NCI-H345 treated with DMSO at 0.1 percent for 48 hours (cell line): ENCODE measurements at regions not wholly inside any gene's neighbourhood (a gene's known extent, or its start where the extent isn't known, plus 50 kb on each side); places are given as distances from the start of the nearest gene placed in this dataset.

Experiments used
- DNase-seq: peaks from one replicate; lab custom pipeline; 2025; ENCODE audit not compliant: unreplicated experiment; lab: John Stamatoyannopoulos, UW

GRCh38 chr6:88558981-88559380, 392.8 kb upstream of the CNR1 start:
- no peak for DNase-seq

GRCh38 chr6:88556663-88557062, 390.5 kb upstream of the CNR1 start:
- no peak for DNase-seq

- no peak for DNase-seq
Measured at GRCh38 chr6:88548891-88549505, 382.9 kb upstream of the CNR1 start.

GRCh38 chr6:88547768-88548167, 381.6 kb upstream of the CNR1 start:
- DNase-seq: no peak

GRCh38 chr6:88545991-88546390, 379.8 kb upstream of the CNR1 start:
- no peak for DNase-seq

- no peak for DNase-seq
Measured at GRCh38 chr6:88544986-88545612, 379.0 kb upstream of the CNR1 start.

DNA sequence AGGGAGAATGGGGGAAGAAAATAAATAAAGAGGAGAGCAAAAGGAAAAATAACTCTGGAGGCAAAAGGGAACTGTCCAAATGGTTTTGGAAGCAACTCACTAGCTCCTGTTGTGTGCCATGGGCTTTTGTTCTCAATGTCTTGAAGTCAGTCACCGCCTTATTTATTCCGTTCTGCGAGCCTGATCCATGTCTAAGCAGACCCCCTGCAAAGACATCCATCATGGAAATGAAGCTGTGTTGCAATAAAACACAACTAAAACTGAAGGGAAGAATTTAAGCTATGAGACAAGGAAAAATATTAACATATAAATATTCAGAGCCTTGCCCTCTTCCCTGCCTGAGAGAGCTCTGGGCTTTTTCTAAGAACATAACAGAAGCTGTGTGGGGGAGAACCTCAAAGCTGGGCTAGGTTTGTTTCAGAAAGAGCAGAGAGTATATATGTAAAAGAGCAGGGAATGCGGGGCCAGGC, 373.2 kb upstream of the CNR1 start:
- no peak for DNase-seq

DNA sequence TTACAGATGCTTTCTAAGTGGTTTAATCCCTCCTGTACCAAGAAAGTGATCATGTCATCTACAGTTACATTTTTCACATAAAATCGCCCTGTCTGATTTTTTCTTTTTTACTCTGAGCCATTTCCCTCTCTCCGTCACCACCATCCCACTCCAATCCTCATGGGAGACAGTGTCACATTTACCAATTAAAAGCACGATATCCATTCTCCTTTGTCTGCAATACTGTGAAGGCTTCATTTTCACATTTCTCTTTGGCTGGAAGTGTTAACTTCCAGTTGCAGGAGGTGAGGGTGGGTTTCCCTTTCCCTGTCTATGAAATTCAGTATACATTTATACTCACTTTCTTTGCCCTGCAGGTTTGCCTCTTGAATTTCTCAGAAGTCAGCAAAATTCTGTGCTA, 372.7 kb upstream of the CNR1 start:
- no peak for DNase-seq

DNA sequence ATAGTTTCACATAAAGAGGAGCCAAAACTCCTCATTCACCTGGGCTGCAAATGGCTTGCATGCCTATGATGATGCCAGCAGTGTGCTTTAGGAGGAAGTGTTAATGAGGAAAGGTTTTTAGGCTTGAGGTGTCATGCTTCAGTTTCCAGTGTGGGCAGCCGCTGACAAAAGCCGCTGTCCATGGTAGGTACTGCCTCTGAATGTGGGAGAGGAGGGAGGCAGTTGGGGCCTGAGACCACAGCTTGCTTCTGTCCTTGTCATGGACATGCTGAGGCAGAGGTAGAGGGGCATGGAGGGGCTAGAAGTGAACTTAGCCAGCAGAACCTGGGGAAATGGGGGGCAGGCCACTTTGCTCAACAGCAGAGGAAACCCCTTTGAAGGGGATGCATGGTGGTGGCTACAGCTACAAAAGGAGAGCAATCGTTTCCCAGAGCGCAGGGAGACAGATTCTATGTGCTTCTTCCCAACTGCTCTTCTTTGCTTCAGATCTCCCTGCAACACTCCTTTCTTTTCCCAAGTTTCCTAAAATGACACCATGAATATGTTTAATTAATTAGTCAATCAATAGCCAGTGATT, 372.1 kb upstream of the CNR1 start:
- no peak for DNase-seq

GRCh38 chr6:88536071-88536625, 370.0 kb upstream of the CNR1 start:
- DNase-seq: no peak

GRCh38 chr6:88535306-88535705, 369.2 kb upstream of the CNR1 start:
- DNase-seq: no peak

DNA sequence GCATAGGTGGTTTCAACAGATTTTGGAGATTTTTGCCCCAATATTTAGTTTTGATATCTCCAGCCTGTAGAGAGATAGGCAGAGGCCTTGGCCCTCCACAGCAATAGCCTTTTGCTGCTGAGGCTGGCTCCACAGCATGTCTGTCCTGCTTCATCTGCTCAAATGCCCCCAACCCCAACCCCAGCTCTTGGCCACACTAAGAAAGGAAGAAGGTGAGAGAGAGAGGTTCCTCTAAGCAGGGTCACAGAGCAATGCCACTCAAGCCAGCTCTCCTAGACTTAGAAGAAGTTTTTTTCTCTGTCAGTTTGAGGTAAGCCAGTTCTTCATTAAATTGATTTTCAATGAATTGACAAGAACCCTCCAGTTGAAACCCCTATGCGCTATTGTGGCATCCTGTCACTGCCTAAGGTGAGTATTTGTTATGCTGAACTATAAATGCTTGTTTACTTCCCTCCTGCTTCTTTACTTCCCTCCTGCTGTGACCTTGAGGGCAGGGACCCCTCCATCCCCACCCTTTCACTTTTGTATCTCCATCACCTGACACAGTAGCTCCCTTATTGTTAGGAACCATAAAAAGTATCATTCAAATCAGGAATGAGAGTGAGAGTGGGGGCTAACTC, 366.2 kb upstream of the CNR1 start:
- no peak for DNase-seq

DNA sequence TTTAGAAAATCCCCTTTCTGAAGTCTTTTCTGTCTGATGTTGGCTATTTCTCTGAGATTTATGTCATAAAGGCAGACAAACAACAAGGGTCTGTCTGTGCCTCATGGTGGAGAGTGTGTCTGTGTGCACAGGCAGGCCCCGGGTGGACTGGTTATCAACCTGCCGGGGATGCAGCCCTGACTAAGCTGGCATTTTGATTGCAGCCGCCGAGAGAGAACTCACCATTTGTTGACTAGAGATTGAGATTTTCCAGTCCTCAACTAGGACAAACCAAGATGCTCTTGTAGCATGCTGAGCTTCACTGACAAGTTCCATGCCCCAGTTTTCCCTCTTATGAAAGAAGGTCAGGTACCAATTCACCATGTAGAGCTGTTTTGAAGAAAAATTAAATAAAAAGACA, 363.6 kb upstream of the CNR1 start:
- no peak for DNase-seq

- no peak for DNase-seq
Measured at GRCh38 chr6:88520445-88520844, 354.3 kb upstream of the CNR1 start.

DNA sequence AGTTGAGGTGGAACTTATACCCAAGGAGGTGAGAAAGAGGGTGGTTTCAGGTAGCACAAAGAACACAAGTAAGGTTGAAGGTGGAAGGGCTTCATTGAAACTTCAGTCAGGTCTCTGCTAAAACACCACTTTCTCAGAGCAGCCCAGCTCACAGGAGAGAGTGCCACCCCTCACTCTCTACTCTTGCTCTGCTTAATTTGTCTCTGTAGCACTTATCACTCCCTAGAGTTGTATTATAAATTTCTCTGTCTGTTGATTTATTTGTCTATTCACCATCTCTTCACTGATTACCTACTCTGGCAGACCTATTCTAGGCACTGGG, 353.8 kb upstream of the CNR1 start:
- DNase-seq: no peak

DNA sequence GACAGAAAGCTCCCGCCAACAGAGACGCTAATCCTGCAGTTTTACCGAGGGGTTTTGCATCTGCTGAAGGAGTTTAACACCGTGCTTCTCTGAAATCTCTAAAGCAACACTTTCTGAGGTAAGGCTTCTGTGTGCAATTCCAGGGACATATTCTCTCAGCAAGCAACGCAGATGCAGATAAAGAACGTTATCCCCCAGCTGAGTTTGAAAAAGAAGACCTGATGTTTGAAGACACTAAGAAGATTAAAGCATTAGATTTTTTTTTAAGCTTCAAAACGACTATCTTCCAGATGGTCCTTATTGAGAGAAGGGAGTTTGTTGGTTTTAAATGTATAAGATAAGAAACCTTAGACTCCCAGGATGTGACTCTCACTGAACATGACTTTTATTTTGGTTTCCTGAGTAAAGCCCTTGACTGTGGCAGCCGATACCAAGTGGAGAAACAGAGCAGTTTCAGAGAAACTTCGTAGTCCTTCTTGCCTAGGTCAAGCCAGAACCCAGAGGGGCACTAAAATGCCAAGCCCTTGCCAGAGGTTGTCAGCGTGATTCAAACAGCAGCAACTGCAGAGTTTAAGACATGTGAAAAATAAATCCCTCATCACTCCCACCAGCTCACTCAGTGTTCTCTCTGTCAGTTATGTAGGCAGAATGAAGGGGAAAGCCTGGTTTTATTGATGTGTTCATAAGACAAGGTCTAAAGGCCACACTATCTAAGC, 353.3 kb upstream of the CNR1 start:
- no peak for DNase-seq

DNA sequence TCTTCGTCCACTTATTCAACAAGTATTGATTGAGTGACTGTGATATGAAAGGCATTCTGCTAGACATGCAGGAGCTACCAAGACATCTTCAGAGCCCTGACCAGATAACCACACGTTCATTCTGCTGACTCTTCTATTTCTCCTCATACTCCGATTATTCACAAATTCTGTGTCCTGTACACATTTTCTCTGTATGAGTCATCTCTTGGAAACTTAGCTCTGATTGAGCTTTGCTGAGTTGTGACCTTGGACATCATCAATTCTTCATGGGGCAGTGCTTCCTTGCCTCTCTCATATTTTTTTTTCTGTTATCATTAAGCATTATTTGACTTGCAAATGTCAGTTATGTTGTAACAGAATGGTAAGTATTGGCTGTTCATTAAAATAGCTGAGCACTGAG, 351.6 kb upstream of the CNR1 start:
- DNase-seq: no peak

DNA sequence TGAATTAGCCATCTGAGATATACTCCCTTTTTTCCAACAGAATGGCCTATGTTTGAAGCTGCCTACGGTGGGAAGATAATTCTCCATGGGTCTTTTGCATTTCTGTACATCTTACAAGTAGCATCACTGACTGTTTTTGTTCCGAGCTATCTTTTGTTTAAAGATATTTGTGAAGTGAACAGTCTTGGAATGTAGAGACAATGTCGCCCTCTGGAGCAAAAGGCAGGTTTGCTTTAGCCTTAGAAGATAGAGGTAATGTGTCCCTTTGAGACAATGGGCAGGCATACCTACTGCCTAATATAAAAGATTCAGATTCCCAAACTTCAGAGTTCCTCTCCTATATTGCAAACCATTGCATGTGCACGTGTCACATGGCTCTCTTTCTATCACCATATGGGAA, 347.8 kb upstream of the CNR1 start:
- no peak for DNase-seq

DNA sequence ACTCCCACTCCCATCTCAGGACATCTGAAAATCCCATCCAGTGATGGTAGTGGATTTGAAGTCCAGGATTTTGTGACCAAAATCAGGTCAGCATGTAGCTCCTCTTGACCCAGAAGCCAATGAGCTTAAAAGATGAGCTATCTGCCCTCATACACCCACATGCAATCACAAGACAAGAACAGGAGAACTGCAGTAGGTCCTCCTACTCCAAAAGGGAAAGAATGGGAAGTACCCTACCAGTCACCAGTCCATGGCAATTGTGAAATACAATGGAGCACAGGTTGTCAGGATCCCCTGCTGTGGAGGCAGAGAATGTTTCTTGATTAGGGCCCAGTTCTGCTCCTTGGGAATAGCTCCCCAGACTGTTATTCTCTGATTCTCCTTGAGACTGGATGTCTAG, 347.3 kb upstream of the CNR1 start:
- no peak for DNase-seq

DNA sequence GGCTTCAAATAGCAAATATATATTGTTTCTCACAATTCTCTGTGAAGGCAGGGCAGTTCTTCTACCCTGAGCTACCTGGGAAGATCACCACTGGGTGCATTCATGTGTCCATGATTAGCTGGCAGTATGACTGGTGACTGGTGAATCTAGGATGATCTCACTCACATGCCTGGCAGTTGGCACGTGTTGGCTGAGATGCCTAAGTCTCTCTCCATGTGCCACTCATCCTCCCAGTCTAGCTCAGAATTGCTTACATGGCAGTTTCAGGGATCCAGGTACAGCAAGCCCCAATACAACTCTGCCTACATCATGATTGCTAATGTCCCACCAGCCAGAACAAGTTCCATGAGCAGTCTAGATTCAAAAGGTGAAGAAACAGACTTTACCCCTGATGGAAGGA, 346.8 kb upstream of the CNR1 start:
- no peak for DNase-seq

GRCh38 chr6:88502391-88502790, 336.2 kb upstream of the CNR1 start:
- DNase-seq: no peak
